ENCODE measurements at regions not wholly inside any gene's neighbourhood (a gene's known extent, or its start where the extent isn't known, plus 50 kb on each side); places are given as distances from the start of the nearest gene placed in this dataset.

- TF ChIP-seq CTCF (IDR thresholded peaks at IDR 0.05 in 8 of 11, conservative IDR thresholded peaks at IDR 0.05 in 3 of 11) (no peak), POLR2A (IDR thresholded peaks at IDR 0.05) (no peak), POLR2AphosphoS5 (IDR thresholded peaks at IDR 0.05) (no peak)
Measured at GRCh38 chr1:88461007-88461406, 223.1 kb upstream of the PKN2 start.
